ENCODE measurements at regions not wholly inside any gene's neighbourhood (a gene's known extent, or its start where the extent isn't known, plus 50 kb on each side); places are given as distances from the start of the nearest gene placed in this dataset.
A peak's percentile ranks its signal among the peaks of the same experiment; 100 is the strongest.

- intact Hi-C loops (cut with DNase I) = no loop called here
- no peak for DNase-seq
These were observed 207.9 kb upstream of the ISX start for GRCh38 chr22:34858066-34858465.

GRCh38 chr22:34861787-34862186, 204.2 kb upstream of the ISX start:
- DNase-seq = no peak
- intact Hi-C loops (cut with DNase I) = no loop called here

DNA sequence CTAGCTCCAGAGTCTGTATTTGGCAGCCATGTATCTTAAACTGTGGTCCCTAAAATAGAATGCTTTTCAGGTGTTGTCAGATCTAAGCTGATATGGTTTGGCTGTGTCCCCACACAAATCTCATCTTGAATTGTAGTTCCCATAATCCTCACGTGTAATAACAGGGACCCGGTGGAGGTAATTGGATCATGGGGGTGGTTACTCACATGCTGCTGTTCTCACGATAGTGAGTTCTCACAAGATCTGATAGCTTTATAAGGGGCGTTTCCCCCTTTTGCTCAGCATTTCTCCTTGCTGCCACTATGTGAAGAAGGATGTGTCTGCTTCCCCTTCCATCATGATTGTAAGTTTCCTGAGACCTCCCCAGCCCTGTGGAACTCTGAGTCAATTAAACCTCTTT, 199.9 kb upstream of the ISX start:
- no peak for DNase-seq
- intact Hi-C loops (cut with DNase I) = no loop called here

GRCh38 chr22:34866495-34867131, 199.3 kb upstream of the ISX start:
- intact Hi-C loops (cut with DNase I) = no loop called here
- no peak for DNase-seq

DNA sequence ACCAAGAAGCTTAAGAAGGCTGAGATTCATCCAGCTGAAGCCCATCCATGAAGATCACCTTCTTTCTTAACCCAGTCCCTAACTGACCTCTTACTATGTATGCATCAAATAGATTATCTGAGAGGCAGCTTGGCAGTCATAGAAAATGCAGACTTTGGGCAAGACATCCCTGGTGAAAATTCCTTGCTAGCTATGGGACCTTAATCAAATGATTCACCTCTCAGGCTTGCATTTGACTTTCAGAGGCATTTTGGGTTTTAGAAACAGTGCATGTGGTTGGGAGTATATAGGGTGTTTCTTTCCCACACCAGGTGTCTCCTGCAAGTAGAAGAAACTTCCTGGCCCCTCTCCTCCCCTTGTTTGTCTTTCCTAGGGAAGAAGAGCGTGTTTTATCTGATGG, 188.5 kb upstream of the ISX start:
- no peak for DNase-seq
- intact Hi-C loops (cut with DNase I) = no loop called here

- intact Hi-C loops (cut with DNase I) = no loop called here
These were observed 187.8 kb upstream of the ISX start for GRCh38 chr22:34878171-34878570.

DNA sequence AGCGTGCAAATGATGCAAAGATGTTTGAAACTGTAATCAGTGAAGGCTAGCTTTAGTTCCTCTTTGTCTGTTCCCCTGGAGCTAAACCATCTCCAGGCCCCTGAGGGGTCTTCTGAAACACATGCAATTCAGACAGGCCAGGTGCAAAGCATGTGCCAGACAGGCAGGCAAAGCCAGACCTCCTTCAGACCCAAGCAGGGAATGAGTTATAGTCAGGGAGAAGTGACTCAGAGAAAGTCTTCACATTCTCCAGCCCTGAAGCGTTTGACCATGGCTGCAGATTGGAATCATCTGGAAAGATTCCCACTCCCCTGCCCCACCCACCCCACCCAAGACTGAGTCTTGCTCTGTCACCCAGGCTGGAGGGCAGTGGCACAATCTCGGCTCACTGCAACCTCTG, 187.0 kb upstream of the ISX start:
- DNase-seq = no peak
- intact Hi-C loops (cut with DNase I) = no loop called here

More at GRCh38 chr22:34878171-34878570, 187.8 kb upstream of the ISX start:
- no peak for DNase-seq

GRCh38 chr22:34880662-34881061, 185.3 kb upstream of the ISX start:
- intact Hi-C loops (cut with DNase I) = no loop called here
- no peak for DNase-seq

DNA sequence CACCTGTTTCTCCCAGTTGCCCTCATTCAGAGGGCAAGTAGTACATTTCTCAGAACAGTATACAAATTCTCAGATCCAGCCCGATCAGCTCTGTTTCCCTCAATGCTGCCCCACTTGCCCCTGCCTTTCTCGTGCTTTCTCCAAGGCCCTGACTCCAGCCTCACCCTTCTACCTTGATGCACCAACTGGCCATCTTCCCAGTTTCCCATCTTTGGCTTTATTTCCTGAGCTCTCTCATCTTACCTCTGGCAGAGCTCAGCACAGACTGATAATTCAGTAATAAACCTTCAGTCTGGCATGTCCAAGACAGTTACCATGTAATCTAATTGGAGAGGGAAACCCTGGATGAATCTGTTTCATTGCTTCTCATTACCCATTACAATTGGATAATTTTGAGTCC, 184.5 kb upstream of the ISX start:
- no peak for DNase-seq
- intact Hi-C loops (cut with DNase I) = no loop called here

- no peak for DNase-seq
- intact Hi-C loops (cut with DNase I) = no loop called here
These were observed 180.1 kb upstream of the ISX start for GRCh38 chr22:34885852-34886251.

- DNase-seq = no peak
- intact Hi-C loops (cut with DNase I) = no loop called here
These were observed 179.6 kb upstream of the ISX start for GRCh38 chr22:34886391-34886790.

- no peak for DNase-seq
- intact Hi-C loops (cut with DNase I) = no loop called here
These were observed 179.1 kb upstream of the ISX start for GRCh38 chr22:34886812-34887211.

DNA sequence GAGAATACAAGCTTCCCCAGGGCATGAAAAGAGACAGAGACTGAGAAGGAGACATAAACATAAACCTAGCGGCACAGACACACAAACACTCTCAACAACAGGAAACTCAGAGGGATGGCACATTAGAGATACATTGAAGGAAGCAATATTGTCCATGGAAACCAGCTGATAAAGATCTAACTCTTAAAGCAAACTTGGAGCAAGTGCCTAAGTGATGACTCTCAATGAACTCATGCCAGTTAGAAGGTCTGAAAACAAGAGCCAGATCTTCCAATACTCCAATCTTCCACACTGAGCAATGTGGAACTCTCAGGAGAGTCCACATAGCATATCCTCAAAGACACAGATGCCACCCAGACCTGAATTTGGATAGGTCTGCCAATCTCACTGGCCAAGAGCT, 168.8 kb upstream of the ISX start:
- no peak for DNase-seq
- intact Hi-C loops (cut with DNase I) = no loop called here

- no peak for DNase-seq
- intact Hi-C loops (cut with DNase I) = no loop called here
These were observed 163.6 kb upstream of the ISX start for GRCh38 chr22:34902335-34902734.

GRCh38 chr22:34903416-34903815, 162.5 kb upstream of the ISX start:
- intact Hi-C loops (cut with DNase I) = no loop called here
- DNase-seq = no peak

GRCh38 chr22:34904486-34904885, 161.5 kb upstream of the ISX start:
- intact Hi-C loops (cut with DNase I) = no loop called here
- no peak for DNase-seq

- intact Hi-C loops (cut with DNase I) = no loop called here
These were observed 152.1 kb upstream of the ISX start for GRCh38 chr22:34913826-34914225.

DNA sequence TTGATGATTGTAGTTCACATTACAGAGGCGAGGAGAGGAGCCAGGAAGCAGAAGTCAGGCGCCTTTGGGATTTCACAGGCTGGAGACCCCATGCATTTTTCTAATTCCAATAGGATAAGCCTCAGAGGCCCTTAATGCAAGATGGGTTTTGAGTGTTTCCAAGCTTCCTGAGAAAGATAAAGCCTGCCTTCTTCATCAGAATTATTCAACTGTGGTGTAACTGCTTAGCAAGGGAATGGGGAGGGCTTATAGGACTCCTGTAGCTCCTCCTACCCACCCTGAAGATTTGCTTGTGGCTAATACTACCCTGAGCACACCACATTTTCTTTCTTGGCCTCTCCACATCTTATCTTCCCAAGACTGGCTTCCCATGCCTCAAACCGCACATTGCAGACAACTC, 151.1 kb upstream of the ISX start:
- intact Hi-C loops (cut with DNase I) = no loop called here
- DNase-seq = no peak

More at GRCh38 chr22:34913826-34914225, 152.1 kb upstream of the ISX start:
- DNase-seq = no peak

GRCh38 chr22:34917239-34917638, 148.7 kb upstream of the ISX start:
- intact Hi-C loops (cut with DNase I) = no loop called here
- DNase-seq = peak in 4 of 10 donors; percentile 6 to 83 (median 27)

DNA sequence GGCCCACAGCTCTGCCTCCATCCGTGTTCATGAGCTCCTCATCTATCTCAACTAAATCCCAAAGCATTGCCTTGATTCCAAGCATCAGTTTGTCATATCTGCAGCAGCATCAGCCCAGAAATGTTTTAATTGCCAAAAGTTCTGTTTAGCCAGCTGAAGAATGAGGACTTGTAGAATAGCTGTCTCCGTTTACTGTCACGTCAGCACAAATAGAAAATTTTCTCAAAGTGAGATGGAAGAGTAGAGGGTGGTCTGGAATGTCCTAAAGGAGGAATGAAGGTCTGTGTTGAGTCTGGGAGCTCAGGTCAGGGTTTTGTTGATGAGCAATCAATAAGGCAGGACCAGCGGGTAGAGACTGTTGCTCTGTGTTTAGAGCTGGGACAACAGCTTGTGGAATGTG, 134.9 kb upstream of the ISX start:
- DNase-seq = no peak
- intact Hi-C loops (cut with DNase I) = no loop called here

GRCh38 chr22:34934261-34934660, 131.7 kb upstream of the ISX start:
- intact Hi-C loops (cut with DNase I) = no loop called here

DNA sequence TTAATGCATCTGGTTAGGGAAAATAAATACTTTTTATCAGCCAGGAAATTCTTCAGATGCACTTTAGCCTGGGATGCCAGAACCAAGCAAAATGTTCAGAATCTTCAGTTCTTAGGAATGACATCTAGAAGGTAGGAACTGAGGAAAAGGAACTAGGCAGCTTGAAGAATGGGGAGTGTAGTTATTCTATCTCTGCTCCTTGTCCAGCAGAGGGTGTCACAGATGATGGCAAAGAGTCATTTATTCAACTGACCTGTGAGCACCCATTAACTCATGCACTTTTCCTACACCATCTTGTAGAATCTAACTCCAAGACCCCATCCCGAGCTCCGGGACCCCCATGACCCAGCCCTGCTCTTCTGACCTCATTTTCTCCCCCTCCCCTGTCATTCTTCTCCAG, 122.1 kb upstream of the ISX start:
- intact Hi-C loops (cut with DNase I) = no loop called here
- DNase-seq = no peak

More at GRCh38 chr22:34934261-34934660, 131.7 kb upstream of the ISX start:
- DNase-seq = no peak

DNA sequence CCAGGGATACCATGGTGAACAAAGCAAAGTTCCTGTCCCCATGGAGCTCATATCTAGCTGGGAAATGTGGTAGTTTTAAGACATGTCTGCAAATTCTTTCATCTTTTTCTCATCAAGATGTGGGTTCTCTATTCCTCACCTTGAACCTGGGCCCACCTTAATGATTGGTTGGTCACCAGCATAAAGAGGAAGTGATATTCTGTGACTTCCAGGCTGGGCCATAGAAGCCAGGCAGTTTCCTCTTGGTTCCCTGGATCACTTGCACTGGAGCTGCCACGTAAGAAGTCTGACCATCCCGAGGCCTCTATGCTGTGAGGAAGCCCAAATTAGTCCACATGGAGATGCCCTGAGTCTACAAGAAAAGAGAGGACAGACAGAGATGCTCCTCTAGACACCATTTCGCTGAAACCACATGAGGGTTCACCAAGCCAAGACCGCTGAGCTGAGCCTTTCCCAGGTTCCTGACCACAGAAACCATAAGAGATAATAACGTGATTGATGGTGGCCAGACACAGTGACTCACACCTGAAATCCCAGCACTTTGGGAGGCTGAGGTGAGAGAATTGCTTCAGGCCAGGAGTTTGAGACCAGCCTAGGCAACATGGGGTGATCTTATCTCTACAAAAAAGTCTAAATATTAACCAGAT, 119.5 kb upstream of the ISX start:
- intact Hi-C loops (cut with DNase I) = no loop called here
- DNase-seq = no peak
